ENCODE measurements at regions not wholly inside any gene's neighbourhood (a gene's known extent, or its start where the extent isn't known, plus 50 kb on each side); places are given as distances from the start of the nearest gene placed in this dataset.

GRCh38 chr3:3696345-3696744 is 102.9 kb upstream of the LRRN1 start:
- TF ChIP-seq YY1 (IDR thresholded peaks at IDR 0.05; ENCODE audit: insufficient read depth, insufficient read length): no peak
- TF ChIP-seq SUZ12 (IDR thresholded peaks at IDR 0.05; ENCODE audit: extremely low read depth, insufficient read depth, insufficient read length): no peak
- TF ChIP-seq ZNF274 (IDR thresholded peaks at IDR 0.05; ENCODE audit: low read depth, low read length): no peak
